GM19463 (cell line): ENCODE measurements at regions not wholly inside any gene's neighbourhood (a gene's known extent, or its start where the extent isn't known, plus 50 kb on each side); places are given as distances from the start of the nearest gene placed in this dataset.

Experiments used
- ATAC-seq: cut with Tn5 transposase; IDR thresholded peaks from one replicate; pipeline ENCODE4 v1.9.1; 2021; ENCODE audit warnings: mild to moderate bottlenecking, moderate library complexity; ENCODE audit not compliant: unreplicated experiment

DNA sequence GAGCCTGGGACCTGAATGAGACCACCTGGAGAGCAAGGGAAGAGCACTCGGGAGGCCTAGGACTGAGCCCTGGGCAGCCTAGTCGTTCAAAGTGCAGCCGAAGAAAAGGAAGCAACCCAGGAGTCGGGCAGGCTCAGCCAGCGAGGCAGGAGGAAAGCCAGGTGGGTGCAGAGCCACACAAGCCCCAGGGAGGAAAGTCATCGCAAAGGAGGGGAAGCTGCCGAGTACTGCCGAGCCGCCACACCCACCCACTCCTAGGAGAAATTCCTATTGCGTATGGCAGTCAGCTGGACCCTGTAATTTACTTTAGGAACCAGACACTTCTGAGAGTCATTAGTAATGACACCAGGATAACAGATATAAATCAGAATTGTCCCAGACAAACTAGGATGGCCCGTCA is 187.6 kb downstream of the KATNIP start:
- ATAC-seq: no peak
